Activated naive CD4-positive, alpha-beta T cell treated with anti-CD3 and anti-CD28 coated beads, Interleukin-2, amount 10 ng/mL, durations not matched to agents 7 days and 5 days (primary cell): ENCODE measurements at regions not wholly inside any gene's neighbourhood (a gene's known extent, or its start where the extent isn't known, plus 50 kb on each side); places are given as distances from the start of the nearest gene placed in this dataset.

ENCODE experiments used
- CTCF ChIA-PET: fragments of 350-600 bp; sonication (Branson Sonifier 250); formaldehyde crosslinking; loops from one replicate; lab custom pipeline; 2021; ENCODE audit warnings: antibody characterized with exemption; lab: Charles Lee
- DNase-seq: peaks from one replicate; pipeline ENCODE4 v3.0.0-alpha.2; 2020
- H3K27ac Mint-ChIP-seq: one replicate; pipeline ENCODE4 v1.8.0; 2021; ENCODE audit warnings: mild to moderate bottlenecking, moderate library complexity, mixed read lengths
- H3K27me3 Mint-ChIP-seq: one replicate; pipeline ENCODE4 v1.8.0; 2021; ENCODE audit warnings: mild to moderate bottlenecking, mixed read lengths
- H3K36me3 Mint-ChIP-seq: one replicate; pipeline ENCODE4 v1.8.0; 2021; ENCODE audit warnings: mixed read lengths
- H3K4me1 Mint-ChIP-seq: one replicate; pipeline ENCODE4 v1.8.0; 2021; ENCODE audit warnings: mixed read lengths
- H3K4me3 Mint-ChIP-seq: one replicate; pipeline ENCODE4 v1.8.0; 2021; ENCODE audit warnings: mild to moderate bottlenecking, moderate library complexity, mixed read lengths
- H3K9me3 Mint-ChIP-seq: one replicate; pipeline ENCODE4 v1.8.0; 2021; ENCODE audit warnings: mixed read lengths

DNA sequence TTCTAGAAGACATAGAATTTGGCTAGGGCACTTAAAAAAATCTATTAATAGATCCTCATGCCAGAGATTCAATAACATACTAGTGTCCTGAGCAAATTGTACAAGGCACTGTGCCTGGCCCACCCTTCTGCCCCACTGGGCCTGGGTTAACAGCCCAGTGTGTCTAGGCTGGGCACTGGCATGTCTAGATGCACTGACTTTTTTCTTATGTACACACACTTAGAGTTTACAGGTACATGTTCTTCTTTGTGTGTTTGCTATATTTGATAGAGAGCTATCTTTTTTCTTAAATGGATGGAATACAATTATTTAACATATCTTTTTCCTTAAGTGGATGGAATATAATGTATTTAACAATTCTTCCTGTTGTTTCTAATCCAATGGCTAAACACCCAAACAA lies 241.5 kb downstream of the AUH start:
- peaks cover 15% of the 10 kb centered on the region for H3K4me1 Mint-ChIP-seq
- CTCF ChIA-PET, result no interaction called here
- H3K9me3 Mint-ChIP-seq, result peaks cover 18% of the 10 kb centered on the region
- no peak overlapping the region for H3K4me3 Mint-ChIP-seq
- peaks cover 45% of the 10 kb centered on the region for H3K36me3 Mint-ChIP-seq
- H3K27me3 Mint-ChIP-seq, result peaks cover 38% of the 10 kb centered on the region
- H3K27ac Mint-ChIP-seq, result no peak overlapping the region
- DNase-seq, result no peak

DNA sequence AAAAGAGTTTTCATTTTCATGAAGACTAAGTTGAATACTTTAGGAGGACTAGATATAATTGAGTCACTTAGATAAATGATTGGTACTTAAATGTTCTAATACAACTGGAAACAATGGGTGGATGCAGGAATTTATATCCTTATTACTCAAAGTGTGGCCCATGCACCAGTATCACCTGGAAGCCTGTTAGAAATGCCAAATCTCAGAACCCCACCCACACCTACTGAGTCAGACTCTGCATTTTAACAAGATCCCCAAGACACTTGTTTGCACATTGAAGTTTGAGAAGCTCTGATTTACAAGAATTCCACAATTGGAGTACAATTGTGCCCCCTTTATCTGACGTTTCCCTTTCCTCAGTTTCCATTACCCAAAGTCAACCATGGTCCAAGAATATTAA lies 239.0 kb downstream of the AUH start:
- Mint-ChIP-seq H3K36me3 (peaks cover 44% of the 10 kb centered on the region), H3K27me3 (peaks cover 16% of the 10 kb centered on the region), H3K27ac (no peak overlapping the region), H3K4me3 (no peak overlapping the region), H3K4me1 (peaks cover 3% of the 10 kb centered on the region), H3K9me3 (peaks cover 22% of the 10 kb centered on the region)
- DNase-seq, result no peak
- CTCF ChIA-PET, result interaction anchor here (0.6 to 0.7 kb wide), 2 partner anchors 216 to 304 kb away, joined by 3 read pairs; no protein-coding TSS in a partner anchor

- peaks cover 47% of the 10 kb centered on the region for H3K36me3 Mint-ChIP-seq
- CTCF ChIA-PET, result no interaction called here
- H3K27me3 Mint-ChIP-seq, result no peaks in the 10 kb centered on the region
- H3K4me1 Mint-ChIP-seq, result peaks cover 21% of the 10 kb centered on the region
- H3K27ac Mint-ChIP-seq, result no peak overlapping the region
- H3K9me3 Mint-ChIP-seq, result peaks cover 22% of the 10 kb centered on the region
- no peak for DNase-seq
- H3K4me3 Mint-ChIP-seq, result no peak overlapping the region
These were observed 234.8 kb downstream of the AUH start for GRCh38 chr9:91126761-91127445.

DNA sequence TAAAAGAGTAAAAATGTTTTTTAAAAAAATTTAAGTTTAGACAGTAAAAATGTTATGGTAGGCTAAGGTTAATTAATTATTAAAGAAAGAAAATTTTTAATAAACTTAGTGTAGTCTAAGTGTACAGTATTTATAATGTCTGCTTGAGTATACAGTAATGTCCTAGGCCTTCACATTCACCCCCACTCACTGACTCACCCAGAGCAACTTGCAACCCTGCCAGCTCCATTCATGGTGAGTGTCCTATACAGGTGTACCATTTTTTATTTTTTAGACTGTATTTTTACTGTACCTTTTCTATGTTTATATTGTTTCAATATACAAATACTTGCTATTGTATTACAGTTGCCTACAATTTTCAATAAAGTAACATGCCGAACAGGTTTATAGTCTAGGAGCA lies 234.1 kb downstream of the AUH start:
- DNase-seq, result no peak
- H3K36me3 Mint-ChIP-seq, result peaks cover 45% of the 10 kb centered on the region
- peaks cover 28% of the 10 kb centered on the region for H3K4me1 Mint-ChIP-seq
- H3K9me3 Mint-ChIP-seq, result peaks cover 21% of the 10 kb centered on the region
- H3K4me3 Mint-ChIP-seq, result no peak overlapping the region
- H3K27ac Mint-ChIP-seq, result no peak overlapping the region
- CTCF ChIA-PET, result no interaction called here
- H3K27me3 Mint-ChIP-seq, result no peaks in the 10 kb centered on the region

DNA sequence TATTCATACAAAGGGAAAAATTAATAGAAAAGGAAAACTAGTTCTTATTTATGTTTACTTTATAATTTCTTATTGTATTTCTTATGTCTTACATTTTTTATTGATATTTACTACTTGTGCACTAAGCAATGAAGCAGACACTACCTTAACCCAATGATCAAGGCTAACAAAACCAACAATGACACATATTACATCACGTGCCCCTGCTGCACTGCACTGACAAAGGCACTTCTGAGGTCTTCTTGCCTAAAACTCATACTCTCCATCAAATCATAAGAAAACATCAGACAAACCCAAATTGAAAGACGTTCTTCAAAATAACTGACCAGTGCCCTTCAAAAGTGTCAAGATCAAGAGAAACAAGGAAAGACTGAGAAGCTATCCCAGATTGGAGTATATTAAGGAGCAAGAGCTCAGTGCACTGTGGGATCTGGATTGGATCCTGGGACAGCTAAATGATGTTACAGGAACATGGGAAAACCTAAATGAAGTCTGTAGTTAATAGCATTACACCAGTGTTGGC lies 230.9 kb downstream of the AUH start:
- peaks cover 5% of the 10 kb centered on the region for H3K27me3 Mint-ChIP-seq
- CTCF ChIA-PET, result interaction anchor here (0.9 to 1.7 kb wide), 6 partner anchors 16 to 296 kb away, joined by 3 to 10 read pairs (median 4); no protein-coding TSS in a partner anchor
- peaks cover 31% of the 10 kb centered on the region for H3K4me1 Mint-ChIP-seq
- no peak for DNase-seq
- H3K9me3 Mint-ChIP-seq, result peaks cover 6% of the 10 kb centered on the region
- peaks cover 37% of the 10 kb centered on the region for H3K36me3 Mint-ChIP-seq
- H3K4me3 Mint-ChIP-seq, result no peak overlapping the region
- peak overlapping the region; percentile 88 for H3K27ac Mint-ChIP-seq

GRCh38 chr9:91131433-91131839 lies 230.3 kb downstream of the AUH start:
- CTCF ChIA-PET, result interaction anchor here (0.9 to 2.3 kb wide), 9 partner anchors 10 to 295 kb away, joined by 3 to 10 read pairs (median 4); no protein-coding TSS in a partner anchor
- peaks cover 6% of the 10 kb centered on the region for H3K9me3 Mint-ChIP-seq
- peak overlapping the region; percentile 88 for H3K27ac Mint-ChIP-seq
- H3K4me3 Mint-ChIP-seq, result peak overlapping the region; percentile 31
- H3K36me3 Mint-ChIP-seq, result peaks cover 37% of the 10 kb centered on the region
- H3K27me3 Mint-ChIP-seq, result peaks cover 10% of the 10 kb centered on the region
- H3K4me1 Mint-ChIP-seq, result peaks cover 31% of the 10 kb centered on the region
- DNase-seq, result peak; percentile 79

GRCh38 chr9:91132576-91133073 lies 229.1 kb downstream of the AUH start:
- Mint-ChIP-seq H3K9me3 (peaks cover 6% of the 10 kb centered on the region), H3K4me1 (peaks cover 38% of the 10 kb centered on the region), H3K27me3 (peaks cover 10% of the 10 kb centered on the region), H3K4me3 (no peak overlapping the region), H3K27ac (peak overlapping the region; percentile 77), H3K36me3 (peaks cover 44% of the 10 kb centered on the region)
- DNase-seq, result no peak
- CTCF ChIA-PET, result interaction anchor here (1.2 to 2.3 kb wide), 3 partner anchors 9 to 19 kb away, joined by 4 to 10 read pairs (median 8); no protein-coding TSS in a partner anchor

GRCh38 chr9:91134608-91135007 lies 227.1 kb downstream of the AUH start:
- H3K27ac Mint-ChIP-seq, result no peak overlapping the region
- H3K4me3 Mint-ChIP-seq, result no peak overlapping the region
- H3K4me1 Mint-ChIP-seq, result peaks cover 40% of the 10 kb centered on the region
- peaks cover 51% of the 10 kb centered on the region for H3K36me3 Mint-ChIP-seq
- CTCF ChIA-PET, result interaction anchor here (0.7 kb wide), 1 partner anchor 18 kb away, joined by 3 read pairs; no protein-coding TSS in a partner anchor
- peaks cover 18% of the 10 kb centered on the region for H3K27me3 Mint-ChIP-seq
- no peak for DNase-seq
- H3K9me3 Mint-ChIP-seq, result peaks cover 6% of the 10 kb centered on the region

- peaks cover 18% of the 10 kb centered on the region for H3K27me3 Mint-ChIP-seq
- H3K9me3 Mint-ChIP-seq, result peaks cover 6% of the 10 kb centered on the region
- no peak overlapping the region for H3K4me3 Mint-ChIP-seq
- peaks cover 14% of the 10 kb centered on the region for H3K4me1 Mint-ChIP-seq
- CTCF ChIA-PET, result no interaction called here
- no peak for DNase-seq
- peaks cover 49% of the 10 kb centered on the region for H3K36me3 Mint-ChIP-seq
- H3K27ac Mint-ChIP-seq, result no peak overlapping the region
These were observed 224.3 kb downstream of the AUH start for GRCh38 chr9:91137391-91137790.

DNA sequence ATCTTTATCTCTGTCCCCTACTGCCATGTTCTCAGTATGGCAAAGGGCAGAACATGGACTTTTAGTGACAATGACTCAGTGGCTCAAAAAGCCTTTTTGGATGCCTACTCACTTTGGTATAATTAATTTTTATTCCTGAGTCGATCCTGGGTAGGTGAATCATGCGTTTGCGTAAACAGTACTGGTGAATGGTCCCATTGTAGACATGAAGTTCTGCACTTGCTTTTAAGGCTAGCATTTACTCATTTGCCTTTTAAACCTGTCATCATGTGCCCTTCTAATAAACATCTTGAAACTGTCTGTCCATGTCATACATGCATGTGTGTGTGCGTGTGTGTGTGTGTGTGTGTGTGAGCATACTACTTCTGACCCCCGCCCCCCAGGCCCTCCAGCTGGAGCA lies 223.0 kb downstream of the AUH start:
- no peak for DNase-seq
- CTCF ChIA-PET, result no interaction called here
- peaks cover 3% of the 10 kb centered on the region for H3K9me3 Mint-ChIP-seq
- H3K27me3 Mint-ChIP-seq, result peaks cover 22% of the 10 kb centered on the region
- H3K4me3 Mint-ChIP-seq, result no peak overlapping the region
- no peak overlapping the region for H3K27ac Mint-ChIP-seq
- H3K4me1 Mint-ChIP-seq, result peaks cover 9% of the 10 kb centered on the region
- H3K36me3 Mint-ChIP-seq, result peaks cover 54% of the 10 kb centered on the region

DNA sequence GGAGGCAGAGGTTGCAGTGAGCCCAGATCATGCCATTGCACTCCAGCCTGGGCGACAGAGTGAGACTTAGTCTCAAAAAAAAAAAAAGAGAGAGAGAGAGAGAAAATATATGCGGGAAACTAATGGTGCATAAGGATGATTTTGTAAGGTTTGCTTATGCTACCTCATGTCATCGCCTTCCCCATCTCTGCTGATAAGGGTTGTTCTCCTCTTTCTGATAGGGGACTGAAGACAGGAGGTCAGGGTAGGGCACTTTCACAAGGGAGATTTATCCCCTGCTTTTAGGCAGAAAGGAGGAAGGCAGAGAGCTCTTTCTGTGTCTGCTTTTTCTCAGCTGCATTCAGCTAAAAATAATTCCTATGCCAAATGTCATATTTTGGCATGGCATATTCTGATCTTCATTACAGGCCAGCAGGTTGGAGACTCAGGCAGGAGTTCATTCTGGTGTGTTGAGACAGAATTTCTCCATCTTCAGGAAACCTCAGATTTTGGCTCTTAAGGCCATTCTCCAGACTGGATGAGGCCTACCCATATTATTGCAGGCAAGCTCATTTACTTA lies 220.2 kb downstream of the AUH start:
- peaks cover 51% of the 10 kb centered on the region for H3K36me3 Mint-ChIP-seq
- H3K27me3 Mint-ChIP-seq, result peaks cover 12% of the 10 kb centered on the region
- no peak overlapping the region for H3K27ac Mint-ChIP-seq

DNA sequence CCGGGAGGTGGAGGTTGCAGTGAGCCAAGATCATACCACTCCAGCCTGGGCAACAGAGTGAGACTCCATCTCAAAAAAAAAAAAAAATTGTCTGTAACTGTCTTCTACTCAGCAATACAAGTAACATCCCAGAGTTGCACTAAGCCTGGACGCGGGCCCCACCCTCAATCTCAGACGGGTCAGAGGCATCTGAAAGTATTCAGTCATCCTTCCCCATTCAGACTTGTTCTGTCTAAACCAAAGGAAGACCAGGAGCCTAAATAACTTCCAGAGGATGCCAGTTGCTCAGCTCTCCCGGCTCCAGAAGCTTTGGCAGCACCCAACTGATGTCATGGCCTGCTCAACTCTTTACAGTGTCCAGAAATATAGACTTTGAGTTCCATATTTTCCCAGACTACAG lies 218.6 kb downstream of the AUH start:
- H3K4me1 Mint-ChIP-seq, result peaks cover 35% of the 10 kb centered on the region
- CTCF ChIA-PET, result interaction anchor here (0.7 to 2.0 kb wide), 2 partner anchors 8 to 10 kb away, joined by 3 to 5 read pairs; no protein-coding TSS in a partner anchor

More for the DNA sequence above, 220.2 kb downstream of the AUH start:
- no peak overlapping the region for H3K4me3 Mint-ChIP-seq
- peaks cover 28% of the 10 kb centered on the region for H3K4me1 Mint-ChIP-seq
- no peak for DNase-seq
- peaks cover 12% of the 10 kb centered on the region for H3K9me3 Mint-ChIP-seq
- CTCF ChIA-PET, result interaction anchor here (0.7 to 2.0 kb wide), 3 partner anchors 9 to 28 kb away, joined by 4 to 5 read pairs (median 4); no protein-coding TSS in a partner anchor

DNA sequence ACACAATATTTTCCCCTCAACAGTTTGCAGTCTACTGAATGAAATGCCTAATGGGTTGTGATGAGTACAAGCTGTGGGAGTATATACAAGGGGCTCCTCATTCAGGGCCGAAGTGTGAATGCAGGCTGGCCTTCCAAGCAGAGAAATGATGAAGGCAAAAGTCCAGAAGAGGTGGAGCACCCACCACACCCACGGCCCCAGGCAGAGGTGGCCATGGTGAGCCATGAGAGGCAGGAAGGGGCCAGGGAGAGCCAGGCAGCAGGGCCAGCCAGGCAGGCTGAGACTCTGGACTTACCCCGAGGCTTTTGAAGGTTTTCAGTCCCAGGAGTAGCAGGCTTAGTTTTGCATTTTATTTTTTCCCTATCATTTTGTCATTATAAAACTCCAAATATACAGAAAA lies 218.1 kb downstream of the AUH start:
- Mint-ChIP-seq H3K27ac (no peak overlapping the region), H3K36me3 (peaks cover 54% of the 10 kb centered on the region), H3K9me3 (peaks cover 22% of the 10 kb centered on the region), H3K27me3 (peaks cover 10% of the 10 kb centered on the region), H3K4me3 (no peak overlapping the region), H3K4me1 (peaks cover 40% of the 10 kb centered on the region)
- no peak for DNase-seq
- CTCF ChIA-PET, result interaction anchor here (0.7 kb wide), 1 partner anchor 9 kb away, joined by 3 read pairs; no protein-coding TSS in a partner anchor

More for the DNA sequence above, 218.6 kb downstream of the AUH start:
- Mint-ChIP-seq H3K36me3 (peaks cover 53% of the 10 kb centered on the region), H3K27ac (no peak overlapping the region), H3K27me3 (peaks cover 15% of the 10 kb centered on the region), H3K4me3 (no peak overlapping the region), H3K9me3 (peaks cover 18% of the 10 kb centered on the region)
- no peak for DNase-seq

DNA sequence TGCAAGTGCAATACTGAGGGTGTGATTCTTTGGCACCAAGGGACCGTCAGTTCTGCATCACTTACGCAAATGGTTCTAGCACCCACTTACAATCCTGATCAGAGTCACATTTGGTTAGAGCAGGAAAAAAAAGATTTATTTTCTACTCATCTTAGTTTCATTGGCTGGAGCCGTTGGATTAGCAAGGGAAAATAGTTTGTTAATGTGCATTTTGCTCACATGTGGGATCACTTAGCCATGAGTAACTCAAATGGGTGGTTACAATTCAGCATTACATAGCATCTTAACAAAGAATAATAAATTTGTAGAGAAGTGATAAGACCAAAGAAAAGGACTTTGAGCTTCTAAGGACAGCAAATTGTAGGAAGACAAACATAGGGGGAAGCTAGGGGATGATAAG lies 216.9 kb downstream of the AUH start:
- Mint-ChIP-seq H3K27ac (no peak overlapping the region), H3K9me3 (peaks cover 27% of the 10 kb centered on the region), H3K36me3 (peaks cover 55% of the 10 kb centered on the region), H3K27me3 (peaks cover 7% of the 10 kb centered on the region), H3K4me1 (peaks cover 47% of the 10 kb centered on the region), H3K4me3 (no peak overlapping the region)
- DNase-seq, result no peak
- CTCF ChIA-PET, result no interaction called here
